HK-2 (cell line): ENCODE measurements at regions not wholly inside any gene's neighbourhood (a gene's known extent, or its start where the extent isn't known, plus 50 kb on each side); places are given as distances from the start of the nearest gene placed in this dataset.
"Not testable (repeated sequence)": the region's sequence is repeated elsewhere in the genome, so short reads cannot be mapped to it uniquely, and the experiment has no call there.

Experiments
- DNase-seq: peaks from one replicate; pipeline ENCODE4 v3.0.0-alpha.2; 2018; ENCODE audit not compliant: unreplicated experiment

DNA sequence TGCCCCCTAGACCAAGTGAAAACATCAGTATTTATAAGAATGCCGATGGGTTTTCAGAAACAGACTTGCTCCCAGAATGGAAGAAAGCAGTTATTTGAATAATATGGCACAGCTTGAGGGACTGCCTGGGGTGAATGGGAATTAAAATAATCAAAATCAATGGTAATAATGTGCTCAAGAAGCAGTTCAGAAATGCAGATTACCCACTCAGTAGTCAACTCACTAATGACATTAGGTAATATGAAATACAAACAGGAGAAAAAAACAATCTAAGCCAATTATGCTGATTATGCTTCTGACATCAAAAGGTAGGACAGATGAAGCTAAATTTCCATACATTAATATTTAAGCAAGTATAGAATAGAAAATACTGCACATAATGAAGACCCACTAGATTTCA is 179.3 kb downstream of the ENC1 start:
- no peak for DNase-seq

DNA sequence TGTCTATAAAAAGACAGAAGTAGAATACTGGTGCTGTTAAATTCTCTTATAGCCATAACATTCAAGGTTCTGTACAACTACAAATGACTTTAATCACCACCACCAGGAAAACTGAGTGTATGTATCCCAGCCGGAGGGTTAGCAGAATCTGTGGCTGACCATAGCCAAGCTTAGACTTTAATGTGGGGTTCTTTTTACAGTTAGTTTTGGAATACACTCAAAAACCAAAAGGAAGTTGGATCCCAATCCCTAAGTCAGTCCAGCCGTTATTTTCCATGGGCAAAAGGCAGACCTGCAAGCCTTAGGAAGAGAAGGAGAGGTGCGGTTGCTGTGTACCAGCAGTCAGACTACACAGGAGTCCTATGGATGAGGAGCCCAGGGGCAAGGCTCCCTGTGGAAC is 179.8 kb downstream of the ENC1 start:
- no peak for DNase-seq

DNA sequence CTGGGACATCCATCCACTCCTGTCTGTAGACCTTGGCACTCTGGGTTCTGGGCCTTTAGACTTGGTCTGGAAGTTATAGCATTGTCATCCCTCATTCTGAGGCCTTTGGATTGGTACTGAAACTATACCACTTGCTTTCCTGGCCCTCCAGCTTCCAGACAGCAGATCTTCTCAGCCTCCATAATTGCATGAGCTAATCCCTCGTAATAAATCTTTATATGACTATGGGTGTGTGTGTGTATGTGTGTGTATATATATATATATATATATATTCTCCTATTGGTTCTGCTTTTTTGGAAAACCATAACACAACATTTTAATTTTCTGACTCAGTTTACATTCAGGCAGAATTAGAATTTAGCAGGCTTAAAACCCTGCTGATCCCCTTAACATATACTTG is 180.5 kb downstream of the ENC1 start:
- no peak for DNase-seq

DNA sequence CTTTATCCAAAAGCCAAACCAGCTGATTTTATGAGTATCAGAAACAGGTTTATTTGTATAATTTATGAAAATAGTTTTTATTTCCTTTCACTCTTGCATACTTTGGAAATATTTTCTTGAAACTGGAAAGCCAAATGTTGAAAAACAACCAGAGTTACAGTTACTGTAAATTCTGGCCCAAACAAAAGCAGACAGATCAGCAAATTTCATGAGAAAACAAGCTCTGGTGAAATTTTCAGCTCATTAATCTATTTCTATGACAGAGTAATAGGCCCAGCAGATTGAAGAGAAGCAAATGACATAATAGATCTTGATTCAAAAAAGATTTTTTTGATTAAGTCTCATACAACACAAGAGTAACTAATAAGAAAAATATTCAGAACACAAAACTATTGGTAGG is 182.7 kb downstream of the ENC1 start:
- DNase-seq, result no peak

DNA sequence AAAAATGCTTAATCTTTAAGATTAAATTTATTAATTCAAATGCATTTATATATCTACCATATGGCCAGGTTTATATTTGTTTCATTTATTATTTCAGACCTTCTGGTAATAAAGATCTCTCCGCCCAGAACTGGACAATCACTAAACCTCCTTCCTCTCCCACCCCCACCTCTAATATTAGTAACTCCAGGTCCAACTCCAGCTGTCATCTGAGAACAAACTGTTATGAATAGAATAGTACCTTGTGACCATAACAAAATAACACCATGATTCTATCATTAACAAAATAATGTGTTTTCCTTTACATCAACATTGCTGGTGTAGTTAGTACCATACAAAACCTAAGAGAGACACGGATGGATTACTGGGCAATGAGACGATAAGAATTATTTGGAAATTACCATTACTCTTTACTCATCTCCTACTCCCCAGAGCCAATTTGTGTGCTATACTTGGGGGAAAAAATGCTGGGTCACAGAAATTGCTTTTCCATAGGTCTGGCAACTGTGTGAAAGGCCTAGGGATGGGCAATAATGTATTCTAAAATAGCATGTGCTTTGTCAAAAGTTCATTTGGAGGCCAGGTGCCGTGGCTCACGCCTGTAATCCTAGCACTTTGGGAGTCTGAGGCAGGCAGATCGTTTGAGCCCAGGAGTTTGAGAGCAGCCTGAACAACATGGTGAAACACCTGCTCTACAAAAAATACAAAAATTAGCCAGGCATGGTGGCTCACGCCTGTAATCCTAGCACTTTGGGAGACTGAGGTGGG is 186.1 kb downstream of the ENC1 start:
- no peak for DNase-seq

DNA sequence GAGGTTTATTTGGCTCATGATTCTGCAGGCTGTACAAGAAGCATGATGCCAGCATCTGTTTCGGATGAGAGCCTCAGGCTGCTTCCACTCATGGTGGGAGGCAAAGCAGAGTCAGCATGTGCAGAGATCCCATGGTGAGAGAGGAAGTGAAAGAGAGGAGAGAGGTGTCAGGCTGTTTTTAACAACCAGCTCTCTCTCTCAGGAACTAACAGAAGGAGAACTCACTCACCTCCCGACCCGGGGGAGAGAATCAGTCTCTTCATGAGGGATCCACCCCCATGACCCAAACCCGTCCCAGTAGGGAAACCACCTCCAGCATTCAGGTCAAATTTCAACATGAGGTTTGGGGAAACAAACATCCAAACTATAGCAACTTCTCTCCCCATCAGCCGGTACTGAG is 187.7 kb downstream of the ENC1 start:
- DNase-seq, result no peak

DNA sequence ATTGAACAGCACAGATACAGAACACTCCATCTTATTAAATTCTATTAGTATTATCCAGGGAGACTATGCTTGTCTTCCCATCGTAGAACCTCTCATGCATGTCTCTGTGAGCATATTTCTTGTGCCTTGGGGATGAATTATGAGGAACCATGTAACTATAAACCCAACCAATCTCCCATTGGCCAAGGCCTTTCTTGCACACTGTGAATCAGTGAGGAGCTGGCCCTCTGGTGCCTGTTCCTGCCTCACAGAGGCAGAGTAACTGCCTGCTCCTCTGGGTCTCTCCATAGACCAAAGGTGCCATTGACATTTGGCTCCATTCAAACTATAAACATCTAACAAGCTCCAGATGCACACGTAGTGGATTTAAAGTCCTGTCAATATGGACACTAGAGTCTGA is 190.4 kb downstream of the ENC1 start:
- DNase-seq, result no peak

DNA sequence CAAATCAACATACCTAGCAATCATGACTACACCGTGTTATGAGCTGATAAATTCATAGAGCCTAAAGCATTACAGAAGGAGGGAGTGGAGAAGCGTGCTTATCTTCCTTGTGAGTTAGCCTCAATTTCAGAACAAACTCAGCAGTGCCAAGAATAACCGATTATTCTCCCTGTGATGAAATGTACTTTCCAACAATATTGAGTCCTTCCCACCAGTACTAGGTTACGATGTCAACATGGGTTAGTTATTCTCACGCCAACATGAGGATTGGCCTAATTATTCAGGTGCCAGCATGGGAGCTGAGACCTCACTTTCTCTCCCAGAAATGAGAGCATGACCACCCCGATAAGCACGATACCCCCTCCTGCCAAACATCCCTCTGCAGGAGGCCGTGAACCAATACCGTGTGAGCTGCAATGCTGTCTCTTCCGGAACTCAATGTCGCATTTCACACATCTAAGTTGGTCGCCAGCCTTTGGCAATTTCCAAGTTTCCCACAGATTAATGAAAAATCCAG is 193.7 kb downstream of the ENC1 start:
- DNase-seq, result no peak

DNA sequence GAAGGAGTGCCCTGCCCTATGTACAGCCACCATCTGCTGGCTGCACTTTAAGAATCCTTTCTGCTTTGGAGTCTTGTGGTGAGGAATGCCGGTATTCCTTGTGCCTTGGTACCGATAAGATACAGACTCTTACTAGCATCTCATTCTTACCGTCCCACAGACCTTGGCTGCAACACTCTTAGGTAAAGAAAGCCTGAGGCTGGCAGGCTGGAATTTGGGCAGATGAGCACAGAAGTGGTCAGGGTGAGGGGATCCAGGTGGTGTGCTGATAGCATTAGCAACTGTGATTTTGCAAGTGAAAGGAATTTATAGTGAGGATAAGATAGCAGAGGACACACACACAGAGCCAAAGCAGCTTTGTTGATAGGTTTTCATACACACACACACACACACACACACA is 198.1 kb downstream of the ENC1 start:
- DNase-seq, result no peak

DNA sequence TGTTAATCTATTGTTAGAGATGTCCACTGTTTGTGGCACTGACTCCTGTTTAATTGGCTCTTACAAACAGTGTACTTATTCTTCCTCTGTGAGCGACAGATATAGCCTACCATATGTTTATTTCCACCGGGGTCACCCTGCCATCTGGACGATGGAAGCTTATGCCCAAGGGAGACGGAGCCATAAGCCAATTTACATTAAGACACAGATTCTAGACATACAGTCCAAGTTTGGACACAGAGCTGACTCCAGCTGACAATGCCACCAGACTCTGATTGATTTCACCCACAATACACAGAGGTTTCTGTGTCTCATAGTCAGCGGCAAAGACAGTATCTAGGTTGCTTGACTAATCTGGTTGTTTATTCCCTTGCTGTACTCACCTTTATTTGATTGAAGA is 198.9 kb downstream of the ENC1 start:
- DNase-seq, result no peak

DNA sequence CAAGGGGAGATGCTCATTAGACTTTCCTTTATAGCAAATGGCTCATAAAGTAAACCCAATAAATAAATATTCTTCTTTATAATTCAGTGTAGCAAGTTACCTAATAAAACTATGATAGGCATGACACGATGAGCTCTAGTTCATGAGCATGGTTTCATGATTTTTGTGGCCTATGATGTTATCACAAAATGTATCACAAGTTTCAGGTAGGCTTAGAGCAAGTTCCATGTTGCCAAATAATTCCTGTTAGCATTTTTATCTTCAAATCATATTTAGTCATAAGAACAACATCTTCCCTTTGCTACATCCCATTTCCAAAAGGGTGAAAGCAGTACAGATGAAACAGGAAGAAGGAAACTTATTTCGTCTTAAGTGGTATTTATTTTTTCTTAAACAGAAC is 200.2 kb downstream of the ENC1 start:
- no peak for DNase-seq

DNA sequence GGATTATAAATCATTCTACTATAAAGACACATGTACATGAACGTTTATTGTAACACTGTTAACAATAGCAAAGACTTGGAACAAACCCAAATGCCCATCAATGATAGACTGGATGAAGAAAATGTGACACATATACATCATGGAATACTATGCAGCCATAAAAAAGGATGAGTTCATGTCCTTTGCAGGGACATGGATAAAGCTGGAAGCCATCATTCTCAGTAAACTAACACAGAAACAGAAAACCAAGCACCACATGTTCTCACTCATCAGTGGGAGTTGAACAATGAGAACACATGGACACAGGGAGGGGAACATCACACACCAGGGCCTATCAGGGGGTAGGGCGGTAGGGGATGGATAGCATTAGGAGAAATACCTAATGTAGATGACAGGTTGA is 202.7 kb downstream of the ENC1 start:
- DNase-seq, result not testable (repeated sequence)

DNA sequence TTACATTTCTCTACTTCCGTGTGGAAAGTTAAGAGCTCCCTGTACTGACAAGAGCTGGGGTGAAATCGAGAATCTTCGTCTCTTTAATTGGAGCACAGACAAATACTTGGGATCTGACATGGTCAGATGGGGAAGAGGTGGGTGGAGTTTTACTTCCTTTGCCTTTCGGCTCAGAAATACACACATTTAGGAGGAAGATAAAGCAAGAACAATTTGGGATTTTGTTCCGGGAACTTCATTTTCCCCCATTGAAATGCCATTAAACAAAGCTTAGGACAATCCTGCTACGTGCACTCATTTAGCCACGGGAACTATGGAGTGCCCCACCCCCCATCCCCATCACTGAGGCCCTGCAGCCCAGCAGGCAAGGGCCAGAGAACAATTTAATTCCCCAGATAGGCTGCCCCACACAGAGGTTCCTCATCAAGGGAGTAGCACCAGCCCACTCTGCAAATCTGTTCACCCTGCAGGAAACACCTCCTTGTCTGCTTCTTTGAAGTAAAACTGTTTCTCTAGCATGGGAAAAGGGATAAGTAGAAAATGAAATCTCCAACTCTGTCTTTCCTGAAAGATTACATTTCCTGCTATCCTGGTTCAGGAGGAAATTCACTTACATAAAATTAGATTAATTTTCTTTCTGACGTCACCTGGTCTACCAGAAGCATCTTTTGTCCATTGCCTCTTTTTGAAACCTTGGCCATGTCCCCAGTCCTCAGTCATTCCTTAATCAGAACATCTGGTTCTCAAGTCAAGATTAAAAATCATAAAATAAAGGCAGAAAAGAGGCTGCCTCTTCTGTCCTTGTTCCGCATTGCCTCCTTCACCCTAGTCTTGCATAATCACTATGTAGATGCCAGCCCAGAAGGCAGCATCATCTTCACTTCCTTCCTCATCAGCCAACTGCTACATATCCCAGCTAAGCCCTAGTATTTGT is 206.4 kb downstream of the ENC1 start:
- DNase-seq, result no peak

DNA sequence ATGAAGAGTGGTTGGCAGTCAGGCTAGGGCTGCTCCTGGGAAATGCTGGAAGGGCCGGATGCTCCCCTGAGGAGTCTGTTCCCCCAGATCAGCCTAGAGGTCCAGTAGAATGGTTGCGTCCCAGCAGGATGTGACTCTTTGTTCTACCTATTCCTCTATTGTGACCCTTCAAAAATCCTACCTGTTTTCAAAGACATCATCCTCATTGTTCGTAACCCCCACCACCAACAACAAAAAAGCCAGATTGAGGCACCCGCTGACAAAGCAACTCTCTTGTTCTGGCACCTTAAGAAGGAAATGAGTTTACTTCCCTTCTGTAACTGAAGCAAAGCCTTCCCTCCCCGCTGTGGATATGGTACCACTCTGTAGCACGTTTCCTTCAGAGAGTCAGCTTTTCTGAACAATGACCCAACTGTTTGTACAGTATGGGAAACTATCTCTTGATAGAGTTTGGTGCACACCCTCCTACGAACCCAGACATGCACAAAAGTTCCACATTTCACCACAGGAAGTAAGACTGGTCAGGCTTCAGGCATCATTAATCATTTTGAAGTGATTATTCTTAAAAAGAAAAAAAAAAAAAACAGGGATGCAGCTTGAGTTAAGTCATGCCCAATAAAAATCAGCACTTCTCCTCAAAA is 207.2 kb downstream of the ENC1 start:
- no peak for DNase-seq

DNA sequence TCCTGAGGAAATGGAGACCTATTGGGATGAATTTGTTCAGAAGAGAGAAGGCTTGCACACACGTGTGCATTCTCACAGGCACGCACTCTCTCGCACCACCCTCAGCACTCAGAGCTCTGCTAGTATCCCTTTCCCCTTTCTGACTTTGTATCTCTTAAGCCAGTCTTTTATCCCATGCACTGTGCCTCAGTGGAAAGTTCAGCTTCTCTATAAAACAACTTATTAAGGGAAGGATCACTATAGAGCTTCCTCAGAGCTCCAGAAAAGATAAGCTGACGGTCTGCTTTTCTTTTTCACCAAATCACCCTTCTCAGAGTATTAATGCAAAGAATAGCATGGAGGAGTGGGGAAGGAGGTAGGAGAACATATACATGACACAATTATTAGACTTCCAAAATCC is 207.8 kb downstream of the ENC1 start:
- no peak for DNase-seq

DNA sequence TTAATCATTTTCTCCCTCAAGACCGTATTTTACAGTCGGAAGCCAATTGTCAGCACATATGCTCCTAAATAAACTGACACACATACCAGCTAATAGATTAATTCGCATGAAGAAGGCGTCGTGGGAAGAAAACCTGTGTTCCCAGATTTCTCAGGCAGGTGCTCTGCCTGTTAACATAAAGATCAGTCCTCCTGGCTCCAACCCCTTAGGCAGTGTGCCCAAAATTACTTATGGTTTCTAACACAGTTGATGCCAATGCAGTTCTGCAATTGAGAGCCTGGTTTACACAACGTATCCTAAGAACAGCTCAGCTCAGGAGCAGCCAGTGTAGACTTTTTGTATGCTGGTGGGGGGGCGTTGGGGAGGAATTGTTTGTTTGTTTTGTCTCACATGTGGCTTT is 208.3 kb downstream of the ENC1 start:
- DNase-seq, result no peak

DNA sequence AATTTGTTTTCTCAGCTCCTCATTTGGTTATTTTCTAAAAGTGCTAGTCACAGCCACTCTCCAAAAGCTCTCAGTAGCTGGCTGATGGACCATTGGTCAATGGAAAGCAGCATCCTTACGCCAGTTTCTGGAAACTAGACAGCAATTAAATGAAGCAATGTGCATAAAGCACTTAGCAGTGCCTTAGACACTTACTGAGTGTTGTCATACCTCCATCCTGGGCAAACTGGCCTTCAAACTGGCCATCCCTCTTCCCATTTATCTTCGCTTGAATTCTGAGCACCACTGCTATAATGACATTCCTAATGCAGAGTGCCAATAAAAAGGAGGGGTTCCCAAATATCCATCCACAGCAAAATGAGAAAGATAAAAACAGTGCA is 209.2 kb downstream of the ENC1 start:
- no peak for DNase-seq

DNA sequence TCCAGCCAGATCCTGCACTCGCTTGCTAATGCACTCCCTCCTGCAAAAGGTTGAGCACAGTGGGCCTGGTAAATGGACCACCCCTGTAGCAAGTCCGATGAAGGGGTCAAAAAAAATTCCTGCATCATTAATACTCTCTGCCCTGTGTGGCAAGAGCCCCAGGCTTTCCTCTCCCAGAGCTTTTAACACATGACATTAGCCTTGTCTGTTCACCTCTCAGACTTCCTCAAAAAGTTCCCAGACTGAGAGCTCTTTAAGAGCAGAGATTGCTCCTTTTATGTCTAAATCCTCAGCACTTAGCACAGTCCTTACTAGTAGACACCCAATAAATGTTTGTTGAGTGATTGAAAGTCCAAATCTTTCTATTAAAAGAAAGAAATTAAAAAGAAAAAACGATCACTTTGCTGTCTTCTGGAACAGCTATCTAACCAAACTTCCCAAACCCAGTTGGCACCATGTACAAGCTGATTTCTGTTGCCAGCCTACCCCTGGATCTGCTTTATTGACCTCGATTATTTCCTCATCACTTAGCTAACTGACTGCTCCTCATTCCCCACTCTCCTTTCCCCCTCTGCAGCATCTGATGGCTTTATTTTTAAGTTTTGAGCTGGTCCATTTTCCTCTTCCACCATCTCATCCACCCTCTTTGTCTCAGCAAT is 209.8 kb downstream of the ENC1 start:
- DNase-seq, result no peak

DNA sequence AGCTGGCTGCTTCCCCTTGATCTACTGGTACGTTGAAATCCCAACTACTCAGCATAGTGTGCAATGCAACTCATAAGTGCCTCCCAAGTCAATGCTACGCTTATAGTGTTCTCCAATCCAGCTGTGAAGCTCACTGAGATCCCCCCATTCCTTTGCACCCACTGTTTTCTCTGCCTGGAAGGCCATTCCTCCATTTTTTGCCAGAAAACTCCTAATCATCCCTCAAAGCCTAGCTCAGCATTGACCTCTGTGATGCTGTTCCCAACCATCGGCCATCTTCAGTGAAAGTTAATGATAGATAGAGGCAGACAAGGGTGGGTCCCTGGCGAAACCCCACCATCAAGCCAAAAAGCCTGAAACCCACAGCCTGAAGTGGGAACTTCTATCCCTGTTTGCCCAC is 211.0 kb downstream of the ENC1 start:
- DNase-seq, result no peak

DNA sequence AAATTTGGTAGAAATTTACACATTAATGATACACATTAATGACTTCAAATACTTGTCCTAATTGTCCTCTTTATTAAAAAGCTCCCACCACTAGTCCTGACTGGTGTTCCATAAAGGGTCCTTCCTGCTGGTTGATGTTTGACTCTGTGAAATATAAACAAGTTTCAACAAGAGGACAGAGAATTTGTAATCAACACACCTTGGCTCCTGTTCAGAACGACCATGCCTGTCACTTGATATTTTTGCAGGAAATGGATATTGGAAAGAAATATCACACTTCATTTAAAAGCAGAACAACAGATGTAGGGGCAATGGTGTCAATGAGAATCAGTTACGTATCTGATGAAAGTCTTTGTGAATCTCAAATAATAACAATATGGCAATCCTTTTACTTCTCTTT is 211.7 kb downstream of the ENC1 start:
- DNase-seq, result no peak

DNA sequence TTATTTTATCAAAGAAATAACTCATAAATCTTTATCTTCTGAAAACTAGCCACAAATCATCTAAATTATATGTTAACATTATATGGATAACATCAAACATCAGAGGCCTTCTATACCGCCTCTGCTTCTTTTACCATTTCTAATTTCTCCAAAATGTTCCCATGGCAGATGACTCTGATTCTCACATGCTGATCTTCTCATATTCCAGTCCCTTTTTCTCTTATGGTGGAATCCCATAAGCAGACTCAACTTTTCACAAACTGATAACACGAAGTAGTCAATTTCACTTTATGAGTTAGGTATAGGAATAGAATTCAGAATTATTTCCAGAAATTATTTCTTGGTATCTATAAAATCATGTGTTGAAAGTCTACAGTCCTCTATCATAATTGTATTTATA is 212.3 kb downstream of the ENC1 start:
- DNase-seq, result no peak

DNA sequence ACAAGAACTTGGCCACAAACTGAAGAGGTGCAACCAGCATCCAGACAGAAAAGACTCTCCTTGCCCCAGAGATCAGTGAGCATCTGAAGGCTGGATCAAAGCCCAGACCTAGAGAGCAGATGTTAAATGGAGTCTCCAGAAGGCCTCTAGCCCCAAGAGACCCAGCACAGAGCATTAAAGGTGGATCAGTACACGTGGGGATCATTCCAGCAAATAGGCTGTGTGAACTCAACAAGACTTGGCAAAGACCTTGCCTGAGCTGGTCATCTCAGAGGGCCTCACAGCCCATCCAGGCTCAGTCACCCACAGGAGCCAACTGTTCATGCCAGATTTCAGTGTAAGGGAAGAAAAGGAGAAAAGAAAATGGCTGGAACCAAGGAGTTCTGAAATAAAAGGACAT is 214.0 kb downstream of the ENC1 start:
- no peak for DNase-seq
